RWPE2 (cell line): ENCODE measurements at regions not wholly inside any gene's neighbourhood (a gene's known extent, or its start where the extent isn't known, plus 50 kb on each side); places are given as distances from the start of the nearest gene placed in this dataset.

Source experiments
- ATAC-seq: fragments of 200-7000 bp; cut with Tn5 transposase; 3 replicates; pipeline ENCODE4 v1.9.1; 2021; ENCODE audit warnings: low read depth
- DNase-seq: peaks from one replicate; pipeline ENCODE4 v3.0.0-alpha.2; 2020; ENCODE audit warnings: low spot score
- H3K27ac ChIP-seq: fragments of 450-650 bp; 2 replicates; pipeline ENCODE4 v1.5.1; 2017; ENCODE audit warnings: mild to moderate bottlenecking; ENCODE audit not compliant: poor library complexity, severe bottlenecking
- H3K27me3 ChIP-seq: fragments of 250-450 bp; sonication (Bioruptor Pico); 2 replicates; pipeline ENCODE4 v1.5.1; 2021; ENCODE audit warnings: mild to moderate bottlenecking, moderate library complexity; ENCODE audit not compliant: insufficient read depth, poor library complexity, severe bottlenecking
- H3K36me3 ChIP-seq: fragments of 250-450 bp; sonication (Bioruptor Pico); 2 replicates; pipeline ENCODE4 v1.5.1; 2020; ENCODE audit warnings: low read depth, mild to moderate bottlenecking, moderate library complexity
- H3K4me1 ChIP-seq: fragments of 250-450 bp; sonication (Bioruptor Pico); 2 replicates; pipeline ENCODE4 v1.5.1; 2021; ENCODE audit warnings: mild to moderate bottlenecking, moderate library complexity; ENCODE audit not compliant: insufficient read depth, poor library complexity, severe bottlenecking
- H3K4me3 ChIP-seq: fragments of 250-450 bp; sonication (Bioruptor Pico); 2 replicates; pipeline ENCODE4 v1.5.1; 2021; ENCODE audit warnings: mild to moderate bottlenecking, moderate library complexity; ENCODE audit not compliant: severe bottlenecking
- H3K9me3 ChIP-seq: fragments of 250-450 bp; sonication (Bioruptor Pico); 2 replicates; pipeline ENCODE4 v1.5.1; 2021; ENCODE audit warnings: mild to moderate bottlenecking, moderate library complexity; ENCODE audit not compliant: severe bottlenecking
- CTCF ChIP-seq: fragments of 450-650 bp; IDR thresholded peaks from one replicate; pipeline ENCODE4 v1.5.1; 2017; ENCODE audit warnings: mild to moderate bottlenecking, moderate library complexity; ENCODE audit not compliant: poor library complexity, severe bottlenecking

- ATAC-seq (no peak), DNase-seq (no peak)
- no peak overlapping the region for H3K4me3 ChIP-seq
- no peak overlapping the region for H3K27ac ChIP-seq
- TF ChIP-seq CTCF, result no peak
- H3K9me3 ChIP-seq, result no peaks in the 10 kb centered on the region
- H3K36me3 ChIP-seq, result no peaks in the 10 kb centered on the region
- H3K27me3 ChIP-seq, result no peaks in the 10 kb centered on the region
- H3K4me1 ChIP-seq, result no peaks in the 10 kb centered on the region
Observed at GRCh38 chr2:15874321-15874720, 66.0 kb upstream of the MYCN start.

- H3K27me3 ChIP-seq, result no peaks in the 10 kb centered on the region
- DNase-seq, result no peak
- TF ChIP-seq CTCF, result no peak
- H3K36me3 ChIP-seq, result no peaks in the 10 kb centered on the region
- no peak overlapping the region for H3K4me3 ChIP-seq
- ATAC-seq, result no peak
- no peaks in the 10 kb centered on the region for H3K9me3 ChIP-seq
- H3K4me1 ChIP-seq, result no peaks in the 10 kb centered on the region
- no peak overlapping the region for H3K27ac ChIP-seq
Observed at GRCh38 chr2:15874854-15875804, 65.2 kb upstream of the MYCN start.

- no peak for TF ChIP-seq CTCF
- Histone ChIP-seq H3K4me3 (no peak overlapping the region), H3K9me3 (no peaks in the 10 kb centered on the region), H3K36me3 (no peaks in the 10 kb centered on the region), H3K4me1 (no peaks in the 10 kb centered on the region), H3K27ac (no peak overlapping the region), H3K27me3 (no peaks in the 10 kb centered on the region)
- DNase-seq (no peak), ATAC-seq (no peak)
Observed at GRCh38 chr2:15875969-15876705, 64.2 kb upstream of the MYCN start.

GRCh38 chr2:15880226-15881119 is 59.9 kb upstream of the MYCN start:
- Histone ChIP-seq H3K36me3 (no peaks in the 10 kb centered on the region), H3K4me1 (no peaks in the 10 kb centered on the region), H3K27me3 (no peaks in the 10 kb centered on the region), H3K4me3 (no peak overlapping the region), H3K9me3 (no peaks in the 10 kb centered on the region), H3K27ac (no peak overlapping the region)
- DNase-seq, result no peak
- no peak for ATAC-seq
- TF ChIP-seq CTCF, result no peak
